Activated T-helper 2 cell treated with anti-CD3 and anti-CD28 coated beads, Interferon-gamma antibody, Interleukin-2, Interleukin-4, amounts not matched to agents 10 μg/mL and 5 μg/mL and 100 μg/mL, durations not matched to agents 14 hours and 24 hours and 36 hours (primary cell): ENCODE measurements at regions not wholly inside any gene's neighbourhood (a gene's known extent, or its start where the extent isn't known, plus 50 kb on each side); places are given as distances from the start of the nearest gene placed in this dataset.

Experiments used
- DNase-seq: peaks from one replicate; pipeline ENCODE4 v3.0.0; 2021; ENCODE audit warnings: low spot score
- H3K27ac Mint-ChIP-seq: one replicate; pipeline ENCODE4 v1.8.0; 2021; ENCODE audit warnings: mixed read lengths
- H3K27me3 Mint-ChIP-seq: one replicate; pipeline ENCODE4 v1.8.0; 2021; ENCODE audit warnings: low read depth, mixed read lengths
- H3K36me3 Mint-ChIP-seq: one replicate; pipeline ENCODE4 v1.8.0; 2021; ENCODE audit warnings: low read depth, mixed read lengths
- H3K4me1 Mint-ChIP-seq: one replicate; pipeline ENCODE4 v1.8.0; 2021; ENCODE audit warnings: low read depth, mixed read lengths
- H3K4me3 Mint-ChIP-seq: one replicate; pipeline ENCODE4 v1.8.0; 2021; ENCODE audit warnings: low read depth, mild to moderate bottlenecking, moderate library complexity, mixed read lengths
- H3K9me3 Mint-ChIP-seq: one replicate; pipeline ENCODE4 v1.8.0; 2021; ENCODE audit warnings: mixed read lengths
- intact Hi-C: fragments of 100-400 bp; cut with micrococcal nuclease; formaldehyde crosslinking; loops from one replicate; pipeline ENCODE4 v1.15.1; 2023

- Mint-ChIP-seq H3K27ac (no peak overlapping the region), H3K4me1 (peaks cover 2% of the 10 kb centered on the region), H3K4me3 (no peak overlapping the region), H3K27me3 (peaks cover 15% of the 10 kb centered on the region), H3K9me3 (no peaks in the 10 kb centered on the region), H3K36me3 (no peaks in the 10 kb centered on the region)
- intact Hi-C loops: no loop called here
- DNase-seq: no peak
Measured at GRCh38 chr2:128556633-128557032, 238.0 kb upstream of the HS6ST1 start.

- intact Hi-C loops: no loop called here
- Mint-ChIP-seq H3K27ac (no peak overlapping the region), H3K36me3 (no peaks in the 10 kb centered on the region), H3K27me3 (peaks cover 15% of the 10 kb centered on the region), H3K4me1 (peaks cover 2% of the 10 kb centered on the region), H3K9me3 (no peaks in the 10 kb centered on the region), H3K4me3 (no peak overlapping the region)
- no peak for DNase-seq
Measured at GRCh38 chr2:128557069-128557468, 238.4 kb upstream of the HS6ST1 start.

DNA sequence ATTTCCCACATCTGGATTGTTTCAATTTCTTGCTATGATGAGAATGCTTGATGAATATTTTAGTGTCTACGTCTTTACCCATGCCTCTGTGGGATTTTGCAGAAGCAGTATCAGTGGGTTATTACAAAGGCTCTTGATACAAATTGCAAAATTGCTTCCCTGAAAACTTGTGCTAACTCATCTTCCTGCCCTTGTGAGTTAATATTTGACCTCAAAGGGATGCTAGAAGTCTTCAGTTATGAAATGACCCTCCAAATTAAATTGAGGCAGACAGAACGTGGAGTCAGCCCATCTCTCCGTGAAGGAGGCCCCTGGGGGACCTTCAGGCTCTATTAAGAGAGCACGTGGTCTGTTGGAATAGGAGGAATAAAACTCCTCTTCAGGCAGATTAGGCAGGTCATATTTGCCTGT lies 239.2 kb upstream of the HS6ST1 start:
- Mint-ChIP-seq H3K27ac (no peak overlapping the region), H3K36me3 (no peaks in the 10 kb centered on the region), H3K4me1 (peaks cover 2% of the 10 kb centered on the region), H3K27me3 (peaks cover 15% of the 10 kb centered on the region), H3K4me3 (no peak overlapping the region), H3K9me3 (no peaks in the 10 kb centered on the region)
- DNase-seq: no peak
- intact Hi-C loops: no loop called here

- Mint-ChIP-seq H3K27ac (no peak overlapping the region), H3K4me3 (no peak overlapping the region), H3K27me3 (peaks cover 15% of the 10 kb centered on the region), H3K36me3 (no peaks in the 10 kb centered on the region), H3K9me3 (no peaks in the 10 kb centered on the region), H3K4me1 (peaks cover 2% of the 10 kb centered on the region)
- DNase-seq: no peak
- intact Hi-C loops: no loop called here
Measured at GRCh38 chr2:128558441-128558840, 239.8 kb upstream of the HS6ST1 start.

GRCh38 chr2:128558895-128559532 lies 240.3 kb upstream of the HS6ST1 start:
- no peak overlapping the region for H3K4me3 Mint-ChIP-seq
- no peak for DNase-seq
- intact Hi-C loops: no loop called here
- H3K9me3 Mint-ChIP-seq: no peaks in the 10 kb centered on the region
- peaks cover 2% of the 10 kb centered on the region for H3K4me1 Mint-ChIP-seq
- peaks cover 15% of the 10 kb centered on the region for H3K27me3 Mint-ChIP-seq
- no peak overlapping the region for H3K27ac Mint-ChIP-seq
- H3K36me3 Mint-ChIP-seq: no peaks in the 10 kb centered on the region

GRCh38 chr2:128559533-128560515 lies 241.2 kb upstream of the HS6ST1 start:
- intact Hi-C loops: no loop called here
- H3K27ac Mint-ChIP-seq: no peak overlapping the region
- H3K4me3 Mint-ChIP-seq: no peak overlapping the region
- H3K27me3 Mint-ChIP-seq: peaks cover 15% of the 10 kb centered on the region
- DNase-seq: no peak
- no peaks in the 10 kb centered on the region for H3K36me3 Mint-ChIP-seq
- peaks cover 2% of the 10 kb centered on the region for H3K4me1 Mint-ChIP-seq
- no peaks in the 10 kb centered on the region for H3K9me3 Mint-ChIP-seq

DNA sequence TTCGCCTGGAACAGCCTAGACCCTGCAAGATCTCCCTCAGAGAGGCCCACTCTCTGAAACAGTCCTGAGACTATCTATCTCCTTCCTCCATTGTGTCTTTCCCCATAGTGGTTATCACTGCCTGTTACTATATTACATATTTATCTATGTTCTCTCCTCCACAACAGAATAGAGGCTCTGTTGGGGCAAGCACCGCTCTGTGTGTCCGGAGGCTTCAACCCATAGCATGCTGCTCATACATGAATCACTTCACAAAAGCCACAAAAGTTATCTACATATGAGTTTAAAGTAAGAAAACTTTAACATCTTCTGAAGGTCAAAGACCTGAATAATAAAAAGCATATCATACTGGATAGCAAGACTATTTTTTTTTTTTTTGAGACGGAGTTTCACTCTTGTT lies 242.1 kb upstream of the HS6ST1 start:
- intact Hi-C loops: no loop called here
- DNase-seq: no peak
- H3K4me3 Mint-ChIP-seq: no peak overlapping the region
- H3K9me3 Mint-ChIP-seq: no peaks in the 10 kb centered on the region
- peaks cover 18% of the 10 kb centered on the region for H3K27me3 Mint-ChIP-seq
- H3K27ac Mint-ChIP-seq: no peak overlapping the region
- H3K4me1 Mint-ChIP-seq: peaks cover 2% of the 10 kb centered on the region
- H3K36me3 Mint-ChIP-seq: no peaks in the 10 kb centered on the region

GRCh38 chr2:128562471-128563347 lies 244.0 kb upstream of the HS6ST1 start:
- no peaks in the 10 kb centered on the region for H3K36me3 Mint-ChIP-seq
- no peaks in the 10 kb centered on the region for H3K9me3 Mint-ChIP-seq
- no peak for DNase-seq

GRCh38 chr2:128563348-128563687 lies 244.7 kb upstream of the HS6ST1 start:
- Mint-ChIP-seq H3K27ac (no peak overlapping the region), H3K4me3 (no peak overlapping the region), H3K9me3 (no peaks in the 10 kb centered on the region), H3K4me1 (peaks cover under 1% of the 10 kb centered on the region), H3K27me3 (peaks cover 21% of the 10 kb centered on the region), H3K36me3 (no peaks in the 10 kb centered on the region)
- intact Hi-C loops: no loop called here
- DNase-seq: no peak

More at GRCh38 chr2:128562471-128563347, 244.0 kb upstream of the HS6ST1 start:
- intact Hi-C loops: no loop called here
- peaks cover 20% of the 10 kb centered on the region for H3K27me3 Mint-ChIP-seq
- no peak overlapping the region for H3K4me3 Mint-ChIP-seq
- H3K4me1 Mint-ChIP-seq: peaks cover 2% of the 10 kb centered on the region
- H3K27ac Mint-ChIP-seq: no peak overlapping the region

- intact Hi-C loops: no loop called here
- Mint-ChIP-seq H3K4me3 (no peak overlapping the region), H3K27ac (no peak overlapping the region), H3K27me3 (peaks cover 24% of the 10 kb centered on the region), H3K36me3 (no peaks in the 10 kb centered on the region), H3K4me1 (no peaks in the 10 kb centered on the region), H3K9me3 (no peaks in the 10 kb centered on the region)
- DNase-seq: no peak
Measured at GRCh38 chr2:128564131-128564530, 245.5 kb upstream of the HS6ST1 start.

DNA sequence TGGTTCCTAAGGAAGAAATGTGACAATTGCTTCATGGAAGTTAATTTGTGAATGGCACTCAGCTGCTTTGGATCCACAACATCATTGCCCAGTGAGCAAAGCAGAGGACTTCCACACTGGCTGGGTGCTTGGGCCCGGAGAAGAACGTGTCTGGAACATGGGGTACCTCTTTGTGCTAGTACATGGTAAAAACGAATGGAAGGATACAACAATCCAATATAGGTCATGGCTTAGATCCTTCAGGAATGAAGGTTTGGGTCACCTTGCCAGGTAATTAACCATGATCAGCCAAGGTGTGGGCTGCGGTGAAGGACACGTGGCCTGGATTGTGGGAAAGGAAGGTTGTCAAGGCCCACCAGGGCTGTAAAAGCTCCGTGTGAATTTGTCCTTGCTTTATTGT lies 245.9 kb upstream of the HS6ST1 start:
- DNase-seq: no peak
- no peaks in the 10 kb centered on the region for H3K9me3 Mint-ChIP-seq

DNA sequence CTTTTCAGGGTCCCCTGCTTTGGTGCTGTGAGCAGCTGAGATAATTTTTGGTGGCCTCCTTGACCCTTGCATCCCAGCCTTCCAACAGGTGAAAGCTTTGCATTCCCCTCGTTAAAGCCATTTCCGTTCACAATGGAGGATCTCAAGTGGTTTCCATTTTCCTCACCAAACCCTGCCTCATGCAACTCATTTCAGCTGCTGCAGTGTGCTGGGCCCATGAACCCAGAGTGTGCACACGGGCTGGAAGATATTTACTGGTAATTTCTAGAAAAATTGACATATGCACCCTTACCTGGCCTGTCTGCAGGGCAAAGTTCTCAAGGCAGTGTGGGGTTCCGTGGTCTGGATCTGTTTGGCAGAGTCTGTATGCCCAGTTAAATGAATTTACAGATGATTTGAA lies 246.8 kb upstream of the HS6ST1 start:
- Mint-ChIP-seq H3K27me3 (peaks cover 29% of the 10 kb centered on the region), H3K9me3 (no peaks in the 10 kb centered on the region), H3K4me3 (no peak overlapping the region), H3K27ac (no peak overlapping the region), H3K4me1 (no peaks in the 10 kb centered on the region), H3K36me3 (no peaks in the 10 kb centered on the region)
- DNase-seq: no peak
- intact Hi-C loops: no loop called here

More for the DNA sequence above, 245.9 kb upstream of the HS6ST1 start:
- Mint-ChIP-seq H3K4me3 (no peak overlapping the region), H3K36me3 (no peaks in the 10 kb centered on the region), H3K27ac (no peak overlapping the region), H3K27me3 (peaks cover 24% of the 10 kb centered on the region), H3K4me1 (no peaks in the 10 kb centered on the region)
- intact Hi-C loops: no loop called here
